ENCODE measurements at regions not wholly inside any gene's neighbourhood (a gene's known extent, or its start where the extent isn't known, plus 50 kb on each side); places are given as distances from the start of the nearest gene placed in this dataset.

DNA sequence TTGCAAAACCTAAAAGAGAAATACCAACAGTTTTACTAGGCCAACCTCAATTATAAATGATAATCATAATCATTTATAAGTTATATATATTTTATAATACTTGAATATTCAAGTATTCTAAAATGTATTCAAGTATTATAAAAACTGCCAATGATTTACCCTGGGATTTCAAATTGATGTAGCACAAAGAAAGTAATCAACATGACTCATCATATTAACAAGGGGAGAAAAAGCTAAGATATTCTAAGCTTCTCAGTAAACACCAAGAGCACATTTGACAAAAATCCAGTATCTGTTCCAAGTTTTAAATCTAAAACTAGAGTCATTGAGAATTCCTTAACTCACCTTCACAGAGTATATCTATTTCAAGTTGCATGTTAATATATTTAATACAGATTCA is 56.1 kb downstream of the CAPZA3 start:
- TF ChIP-seq POLR2AphosphoS5 (IDR thresholded peaks at IDR 0.05): no peak
- TF ChIP-seq, protein P1, sequence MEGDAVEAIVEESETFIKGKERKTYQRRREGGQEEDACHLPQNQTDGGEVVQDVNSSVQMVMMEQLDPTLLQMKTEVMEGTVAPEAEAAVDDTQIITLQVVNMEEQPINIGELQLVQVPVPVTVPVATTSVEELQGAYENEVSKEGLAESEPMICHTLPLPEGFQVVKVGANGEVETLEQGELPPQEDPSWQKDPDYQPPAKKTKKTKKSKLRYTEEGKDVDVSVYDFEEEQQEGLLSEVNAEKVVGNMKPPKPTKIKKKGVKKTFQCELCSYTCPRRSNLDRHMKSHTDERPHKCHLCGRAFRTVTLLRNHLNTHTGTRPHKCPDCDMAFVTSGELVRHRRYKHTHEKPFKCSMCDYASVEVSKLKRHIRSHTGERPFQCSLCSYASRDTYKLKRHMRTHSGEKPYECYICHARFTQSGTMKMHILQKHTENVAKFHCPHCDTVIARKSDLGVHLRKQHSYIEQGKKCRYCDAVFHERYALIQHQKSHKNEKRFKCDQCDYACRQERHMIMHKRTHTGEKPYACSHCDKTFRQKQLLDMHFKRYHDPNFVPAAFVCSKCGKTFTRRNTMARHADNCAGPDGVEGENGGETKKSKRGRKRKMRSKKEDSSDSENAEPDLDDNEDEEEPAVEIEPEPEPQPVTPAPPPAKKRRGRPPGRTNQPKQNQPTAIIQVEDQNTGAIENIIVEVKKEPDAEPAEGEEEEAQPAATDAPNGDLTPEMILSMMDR (IDR thresholded peaks at IDR 0.05): no peak
- TF ChIP-seq POLR2A (IDR thresholded peaks at IDR 0.05): no peak

Measured in sigmoid colon (tissue), 4 donors.